ENCODE measurements at regions not wholly inside any gene's neighbourhood (a gene's known extent, or its start where the extent isn't known, plus 50 kb on each side); places are given as distances from the start of the nearest gene placed in this dataset.

DNA sequence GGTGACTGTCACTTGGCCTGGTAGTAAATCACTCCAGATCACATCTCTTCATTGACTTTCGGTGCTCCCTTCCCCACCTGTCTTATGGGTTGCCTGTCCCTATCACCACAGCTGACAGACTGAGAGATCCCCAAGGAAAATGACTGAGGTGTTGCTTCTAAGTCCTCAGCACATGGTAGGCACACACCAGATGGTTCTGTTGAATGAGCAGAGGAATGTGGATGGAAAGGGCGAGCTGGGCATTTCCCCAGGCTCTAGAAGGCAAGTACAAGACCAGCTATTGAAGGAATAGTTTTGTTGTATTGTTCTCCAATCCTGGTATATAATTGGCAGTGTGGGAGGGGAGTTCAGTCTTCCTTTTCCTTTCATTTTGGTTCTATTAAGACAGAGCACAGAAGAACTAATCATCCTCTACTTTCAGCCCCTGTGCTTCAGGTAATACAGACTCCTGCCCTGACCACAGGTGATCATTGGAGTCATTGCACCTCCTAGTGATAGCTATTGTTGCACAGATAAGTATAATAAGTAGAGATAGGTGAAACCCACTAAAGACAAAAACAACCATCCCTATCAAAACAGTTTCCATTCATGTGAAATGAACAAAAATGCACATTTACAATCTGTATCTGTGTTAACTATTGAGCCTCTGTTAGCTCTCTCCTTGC is 158.6 kb downstream of the TRAM1L1 start:
- H2AFZ ChIP-seq (ENCODE audit: low read length, unreplicated experiment): no peak overlapping the region
- H3K27me3 ChIP-seq (ENCODE audit: insufficient read depth, low read length): peaks cover 24% of the 10 kb centered on the region
- no peak overlapping the region for H3K27ac ChIP-seq (ENCODE audit: low read depth, low read length)
- H3K4me3 ChIP-seq (ENCODE audit: low read depth, low read length): no peak overlapping the region
- H3K4me1 ChIP-seq (ENCODE audit: control insufficient read depth, insufficient read depth, low read length, unreplicated experiment): no peaks in the 10 kb centered on the region
- no peaks in the 10 kb centered on the region for H3K36me3 ChIP-seq (ENCODE audit: insufficient read depth, low read length)
- H3K79me2 ChIP-seq (ENCODE audit: control insufficient read depth, insufficient read depth, low read length, unreplicated experiment): no peaks in the 10 kb centered on the region

DNA sequence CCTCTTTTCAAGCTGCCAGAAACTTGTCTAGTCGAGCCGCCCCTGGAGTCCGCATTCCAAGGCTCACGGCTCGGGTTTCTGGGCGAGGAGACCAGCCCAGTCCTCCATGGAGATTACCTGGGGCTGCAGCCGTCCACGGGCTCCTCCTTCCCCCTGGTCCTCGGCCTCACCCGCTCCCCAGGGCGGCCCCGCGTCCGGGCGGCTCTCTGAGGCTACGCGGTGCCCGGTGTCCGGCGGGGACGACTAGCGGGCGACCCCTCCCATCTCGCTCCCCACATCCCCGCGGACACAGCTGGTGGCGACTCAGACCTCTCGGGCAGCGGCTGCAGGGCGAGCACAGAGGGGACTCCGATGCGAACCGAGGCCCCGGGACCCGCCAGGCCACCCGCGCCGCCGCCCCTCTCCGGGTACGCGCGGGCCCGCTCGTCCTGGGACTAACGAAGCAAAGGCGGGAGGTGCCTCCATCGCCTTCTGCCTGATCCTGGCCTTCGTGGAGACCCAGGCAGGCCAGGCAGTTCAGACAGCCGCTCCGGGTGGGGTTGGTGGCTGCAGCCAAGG is 159.4 kb downstream of the TRAM1L1 start:
- no peaks in the 10 kb centered on the region for H3K36me3 ChIP-seq (ENCODE audit: insufficient read depth, low read length)
- H3K4me1 ChIP-seq (ENCODE audit: control insufficient read depth, insufficient read depth, low read length, unreplicated experiment): no peaks in the 10 kb centered on the region
- H3K27me3 ChIP-seq (ENCODE audit: insufficient read depth, low read length): peaks cover 24% of the 10 kb centered on the region
- H3K4me3 ChIP-seq (ENCODE audit: low read depth, low read length): no peak overlapping the region
- no peak overlapping the region for H2AFZ ChIP-seq (ENCODE audit: low read length, unreplicated experiment)
- H3K27ac ChIP-seq (ENCODE audit: low read depth, low read length): no peak overlapping the region
- H3K79me2 ChIP-seq (ENCODE audit: control insufficient read depth, insufficient read depth, low read length, unreplicated experiment): no peaks in the 10 kb centered on the region

GRCh38 chr4:116923389-116923788 is 162.0 kb downstream of the TRAM1L1 start:
- Histone ChIP-seq H3K4me1 (ENCODE audit: control insufficient read depth, insufficient read depth, low read length, unreplicated experiment) (no peaks in the 10 kb centered on the region), H3K27ac (ENCODE audit: low read depth, low read length) (no peak overlapping the region), H3K79me2 (ENCODE audit: control insufficient read depth, insufficient read depth, low read length, unreplicated experiment) (no peaks in the 10 kb centered on the region), H3K36me3 (ENCODE audit: insufficient read depth, low read length) (no peaks in the 10 kb centered on the region), H3K27me3 (ENCODE audit: insufficient read depth, low read length) (peaks cover 24% of the 10 kb centered on the region), H2AFZ (ENCODE audit: low read length, unreplicated experiment) (no peak overlapping the region), H3K4me3 (ENCODE audit: low read depth, low read length) (no peak overlapping the region)

DNA sequence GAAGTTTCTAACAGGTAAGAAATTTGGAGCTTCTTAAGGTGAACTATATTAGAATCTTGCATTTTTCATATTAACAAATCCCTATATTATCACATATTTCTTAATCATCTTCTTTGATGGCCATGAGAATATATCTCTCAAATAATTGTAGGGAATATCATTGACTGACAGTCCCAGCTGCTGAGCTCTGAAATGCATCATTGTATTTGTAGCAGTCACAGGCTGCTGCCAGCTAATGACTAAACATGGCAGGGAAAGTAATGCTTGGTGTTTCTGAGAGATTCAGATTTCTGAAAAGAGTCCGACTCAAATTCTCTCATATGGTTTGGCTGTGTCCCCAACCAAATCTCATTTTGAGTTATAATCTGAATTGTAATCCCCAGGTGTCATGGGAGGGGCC is 171.9 kb downstream of the TRAM1L1 start:
- no peak overlapping the region for H2AFZ ChIP-seq (ENCODE audit: low read length, unreplicated experiment)
- no peaks in the 10 kb centered on the region for H3K79me2 ChIP-seq (ENCODE audit: control insufficient read depth, insufficient read depth, low read length, unreplicated experiment)
- no peak overlapping the region for H3K4me3 ChIP-seq (ENCODE audit: low read depth, low read length)
- no peaks in the 10 kb centered on the region for H3K4me1 ChIP-seq (ENCODE audit: control insufficient read depth, insufficient read depth, low read length, unreplicated experiment)
- H3K27me3 ChIP-seq (ENCODE audit: insufficient read depth, low read length): no peaks in the 10 kb centered on the region
- no peak overlapping the region for H3K27ac ChIP-seq (ENCODE audit: low read depth, low read length)
- H3K36me3 ChIP-seq (ENCODE audit: insufficient read depth, low read length): no peaks in the 10 kb centered on the region

DNA sequence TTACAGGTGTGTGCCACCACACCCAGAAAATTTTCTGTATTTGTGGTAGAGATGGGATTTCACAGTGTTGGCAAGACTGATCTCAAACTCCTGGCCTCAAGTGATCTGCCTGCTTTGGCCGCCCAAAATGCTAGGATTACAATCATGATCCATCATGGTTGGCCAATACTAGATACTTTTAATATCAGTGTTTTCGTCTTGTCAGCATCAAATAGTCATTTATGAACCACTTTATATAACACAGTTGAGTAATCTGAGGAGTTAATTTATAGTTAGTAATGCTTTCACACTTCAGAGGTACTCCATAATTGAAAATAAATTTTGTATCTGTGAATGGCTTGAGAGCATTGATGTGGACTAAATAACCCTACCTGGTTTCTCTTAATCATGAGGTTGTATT is 178.6 kb downstream of the TRAM1L1 start:
- no peaks in the 10 kb centered on the region for H3K79me2 ChIP-seq (ENCODE audit: control insufficient read depth, insufficient read depth, low read length, unreplicated experiment)
- H3K4me3 ChIP-seq (ENCODE audit: low read depth, low read length): no peak overlapping the region
- no peaks in the 10 kb centered on the region for H3K4me1 ChIP-seq (ENCODE audit: control insufficient read depth, insufficient read depth, low read length, unreplicated experiment)
- no peak overlapping the region for H3K27ac ChIP-seq (ENCODE audit: low read depth, low read length)
- H3K27me3 ChIP-seq (ENCODE audit: insufficient read depth, low read length): no peaks in the 10 kb centered on the region
- H2AFZ ChIP-seq (ENCODE audit: low read length, unreplicated experiment): no peak overlapping the region
- H3K36me3 ChIP-seq (ENCODE audit: insufficient read depth, low read length): no peaks in the 10 kb centered on the region

DNA sequence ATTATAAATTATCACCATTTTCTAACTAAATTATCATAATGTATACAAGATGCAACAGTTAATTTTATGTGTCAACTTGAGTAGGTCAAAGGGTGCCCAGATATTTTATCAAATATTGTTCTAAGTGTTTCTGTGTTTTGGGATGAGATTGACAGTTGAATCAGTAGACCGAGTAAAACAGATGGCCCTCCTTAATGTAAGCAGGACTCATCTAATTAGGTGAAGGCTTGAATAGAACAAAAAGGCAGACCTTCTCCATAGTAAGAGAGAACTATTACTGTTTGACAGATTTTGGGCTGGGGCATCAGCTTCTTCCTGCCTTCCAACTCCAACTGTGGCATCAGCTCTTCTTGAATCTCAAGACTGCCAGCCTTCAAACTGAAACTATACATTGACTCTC is 185.8 kb downstream of the TRAM1L1 start:
- Histone ChIP-seq H3K4me1 (ENCODE audit: control insufficient read depth, insufficient read depth, low read length, unreplicated experiment) (no peaks in the 10 kb centered on the region), H3K27me3 (ENCODE audit: insufficient read depth, low read length) (no peaks in the 10 kb centered on the region), H3K79me2 (ENCODE audit: control insufficient read depth, insufficient read depth, low read length, unreplicated experiment) (no peaks in the 10 kb centered on the region), H3K36me3 (ENCODE audit: insufficient read depth, low read length) (no peaks in the 10 kb centered on the region), H3K4me3 (ENCODE audit: low read depth, low read length) (no peak overlapping the region), H3K27ac (ENCODE audit: low read depth, low read length) (no peak overlapping the region), H2AFZ (ENCODE audit: low read length, unreplicated experiment) (no peak overlapping the region)

DNA sequence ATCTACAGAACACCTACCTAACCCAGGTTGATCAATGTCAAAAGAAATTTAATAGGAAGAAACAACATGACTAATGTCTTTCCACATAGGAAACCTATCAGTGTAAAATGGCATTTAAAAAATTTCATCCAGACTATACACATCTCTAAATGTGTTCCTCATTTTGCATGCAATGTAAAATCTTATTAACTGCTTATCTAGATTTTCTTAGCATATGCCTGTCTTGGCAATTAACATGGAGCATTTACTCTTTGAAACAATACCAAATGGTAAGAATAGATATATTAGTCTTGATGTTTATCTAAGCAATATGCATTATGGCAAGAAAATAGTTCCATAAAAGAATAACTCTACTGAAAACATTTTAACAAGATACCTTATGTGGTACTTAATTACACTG is 199.8 kb downstream of the TRAM1L1 start:
- Histone ChIP-seq H3K4me3 (ENCODE audit: low read depth, low read length) (no peak overlapping the region), H2AFZ (ENCODE audit: low read length, unreplicated experiment) (no peak overlapping the region), H3K27me3 (ENCODE audit: insufficient read depth, low read length) (no peaks in the 10 kb centered on the region), H3K4me1 (ENCODE audit: control insufficient read depth, insufficient read depth, low read length, unreplicated experiment) (no peaks in the 10 kb centered on the region), H3K27ac (ENCODE audit: low read depth, low read length) (no peak overlapping the region), H3K36me3 (ENCODE audit: insufficient read depth, low read length) (no peaks in the 10 kb centered on the region), H3K79me2 (ENCODE audit: control insufficient read depth, insufficient read depth, low read length, unreplicated experiment) (no peaks in the 10 kb centered on the region)

DNA sequence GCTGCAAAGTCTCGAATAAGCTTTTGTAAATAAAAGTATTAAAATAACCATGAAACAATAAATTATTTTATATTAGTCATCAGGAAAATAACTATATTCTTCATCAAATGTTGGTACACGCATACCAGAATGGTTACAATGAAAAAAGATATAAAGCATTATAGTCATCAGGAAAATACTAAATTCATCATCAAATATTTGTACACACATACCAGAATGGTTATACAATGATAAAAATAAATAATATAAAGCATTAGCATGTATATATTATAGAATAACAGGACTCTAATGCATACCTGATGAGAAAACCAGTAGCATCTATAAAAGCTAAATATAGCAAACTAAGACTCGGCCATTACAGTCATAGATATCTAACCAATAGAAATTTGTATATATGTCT is 202.9 kb downstream of the TRAM1L1 start:
- H3K27me3 ChIP-seq (ENCODE audit: insufficient read depth, low read length): no peaks in the 10 kb centered on the region
- H3K4me1 ChIP-seq (ENCODE audit: control insufficient read depth, insufficient read depth, low read length, unreplicated experiment): no peaks in the 10 kb centered on the region
- H2AFZ ChIP-seq (ENCODE audit: low read length, unreplicated experiment): no peak overlapping the region
- no peaks in the 10 kb centered on the region for H3K79me2 ChIP-seq (ENCODE audit: control insufficient read depth, insufficient read depth, low read length, unreplicated experiment)
- H3K4me3 ChIP-seq (ENCODE audit: low read depth, low read length): no peak overlapping the region
- no peak overlapping the region for H3K27ac ChIP-seq (ENCODE audit: low read depth, low read length)
- no peaks in the 10 kb centered on the region for H3K36me3 ChIP-seq (ENCODE audit: insufficient read depth, low read length)

- H3K4me1 ChIP-seq (ENCODE audit: control insufficient read depth, insufficient read depth, low read length, unreplicated experiment): no peaks in the 10 kb centered on the region
- H3K27me3 ChIP-seq (ENCODE audit: insufficient read depth, low read length): no peaks in the 10 kb centered on the region
- no peak overlapping the region for H3K4me3 ChIP-seq (ENCODE audit: low read depth, low read length)
- no peak overlapping the region for H2AFZ ChIP-seq (ENCODE audit: low read length, unreplicated experiment)
- no peaks in the 10 kb centered on the region for H3K79me2 ChIP-seq (ENCODE audit: control insufficient read depth, insufficient read depth, low read length, unreplicated experiment)
- no peak overlapping the region for H3K27ac ChIP-seq (ENCODE audit: low read depth, low read length)
- H3K36me3 ChIP-seq (ENCODE audit: insufficient read depth, low read length): no peaks in the 10 kb centered on the region
Measured at GRCh38 chr4:116881077-116881476, 204.3 kb downstream of the TRAM1L1 start.

DNA sequence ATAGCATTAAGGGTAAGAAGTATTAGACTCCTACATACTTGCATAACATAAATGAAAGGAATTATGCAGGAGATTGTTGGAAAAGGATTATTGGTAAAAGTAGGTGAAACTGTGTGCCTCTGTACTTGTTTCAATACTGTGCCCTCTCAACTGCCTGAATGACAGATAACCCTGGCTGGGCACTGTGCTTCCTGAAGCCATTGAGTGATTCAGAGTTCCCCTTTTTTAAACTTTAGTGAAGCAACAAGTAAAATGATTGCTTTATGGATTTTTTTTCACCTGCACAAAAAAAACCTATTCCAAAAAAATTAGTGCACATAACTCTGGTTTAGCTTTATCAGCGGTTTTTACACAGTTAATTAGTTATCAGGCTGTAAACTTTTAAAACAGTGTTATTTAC is 204.8 kb downstream of the TRAM1L1 start:
- Histone ChIP-seq H3K27ac (ENCODE audit: low read depth, low read length) (no peak overlapping the region), H3K27me3 (ENCODE audit: insufficient read depth, low read length) (no peaks in the 10 kb centered on the region), H2AFZ (ENCODE audit: low read length, unreplicated experiment) (no peak overlapping the region), H3K4me3 (ENCODE audit: low read depth, low read length) (no peak overlapping the region), H3K79me2 (ENCODE audit: control insufficient read depth, insufficient read depth, low read length, unreplicated experiment) (no peaks in the 10 kb centered on the region), H3K4me1 (ENCODE audit: control insufficient read depth, insufficient read depth, low read length, unreplicated experiment) (no peaks in the 10 kb centered on the region), H3K36me3 (ENCODE audit: insufficient read depth, low read length) (no peaks in the 10 kb centered on the region)

GRCh38 chr4:116878280-116878679 is 207.1 kb downstream of the TRAM1L1 start:
- Histone ChIP-seq H3K36me3 (ENCODE audit: insufficient read depth, low read length) (no peaks in the 10 kb centered on the region), H3K4me3 (ENCODE audit: low read depth, low read length) (no peak overlapping the region), H3K27me3 (ENCODE audit: insufficient read depth, low read length) (no peaks in the 10 kb centered on the region), H3K79me2 (ENCODE audit: control insufficient read depth, insufficient read depth, low read length, unreplicated experiment) (no peaks in the 10 kb centered on the region), H2AFZ (ENCODE audit: low read length, unreplicated experiment) (no peak overlapping the region), H3K4me1 (ENCODE audit: control insufficient read depth, insufficient read depth, low read length, unreplicated experiment) (no peaks in the 10 kb centered on the region), H3K27ac (ENCODE audit: low read depth, low read length) (no peak overlapping the region)

Measured in ACC112 (cell line).